Testis (tissue), 2 donors: ENCODE measurements at regions not wholly inside any gene's neighbourhood (a gene's known extent, or its start where the extent isn't known, plus 50 kb on each side); places are given as distances from the start of the nearest gene placed in this dataset.
"Not testable (repeated sequence)": the region's sequence is repeated elsewhere in the genome, so short reads cannot be mapped to it uniquely, and the experiment has no call there.

Source experiments
- POLR2A ChIP-seq: fragments of 450-650 bp; IDR thresholded peaks from one replicate; pipeline ENCODE4 v1.6.1; 2017; ENCODE audit warnings: antibody characterized with exemption, mild to moderate bottlenecking, moderate library complexity
- TF ChIP-seq, protein P1 (sequence below), 3 experiments: fragments of 450-650 bp in 2 of 3; fragments of 200-600 bp in 1 of 3; sonication (generic) in 1 of 3; IDR thresholded peaks; one replicate each; pipeline ENCODE4 v1.5.1; 2016 to 2019; ENCODE audit warnings: antibody characterized with exemption in 3 of 3, mild to moderate bottlenecking in 2 of 3, moderate library complexity in 1 of 3

DNA sequence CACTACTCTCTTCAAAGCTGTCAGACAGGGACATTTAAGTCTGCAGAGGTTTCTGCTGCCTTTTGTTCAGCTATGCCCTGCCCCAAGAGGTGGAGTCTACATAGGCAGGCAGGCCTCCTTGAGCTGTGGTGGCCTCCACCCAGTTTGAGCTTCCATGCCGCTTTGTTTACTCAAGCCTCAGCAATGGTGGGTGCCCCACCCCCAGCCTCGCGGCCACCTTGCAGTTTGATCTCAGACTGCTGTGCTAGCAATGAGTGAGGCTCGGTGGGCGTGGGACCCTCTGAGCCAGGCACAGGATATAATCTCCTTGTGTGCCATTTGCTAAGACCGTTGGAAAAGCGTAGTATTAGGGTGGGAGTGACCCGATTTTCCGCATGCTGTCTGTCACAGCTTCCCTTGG lies 710.0 kb upstream of the RGS18 start:
- TF ChIP-seq, protein P1, sequence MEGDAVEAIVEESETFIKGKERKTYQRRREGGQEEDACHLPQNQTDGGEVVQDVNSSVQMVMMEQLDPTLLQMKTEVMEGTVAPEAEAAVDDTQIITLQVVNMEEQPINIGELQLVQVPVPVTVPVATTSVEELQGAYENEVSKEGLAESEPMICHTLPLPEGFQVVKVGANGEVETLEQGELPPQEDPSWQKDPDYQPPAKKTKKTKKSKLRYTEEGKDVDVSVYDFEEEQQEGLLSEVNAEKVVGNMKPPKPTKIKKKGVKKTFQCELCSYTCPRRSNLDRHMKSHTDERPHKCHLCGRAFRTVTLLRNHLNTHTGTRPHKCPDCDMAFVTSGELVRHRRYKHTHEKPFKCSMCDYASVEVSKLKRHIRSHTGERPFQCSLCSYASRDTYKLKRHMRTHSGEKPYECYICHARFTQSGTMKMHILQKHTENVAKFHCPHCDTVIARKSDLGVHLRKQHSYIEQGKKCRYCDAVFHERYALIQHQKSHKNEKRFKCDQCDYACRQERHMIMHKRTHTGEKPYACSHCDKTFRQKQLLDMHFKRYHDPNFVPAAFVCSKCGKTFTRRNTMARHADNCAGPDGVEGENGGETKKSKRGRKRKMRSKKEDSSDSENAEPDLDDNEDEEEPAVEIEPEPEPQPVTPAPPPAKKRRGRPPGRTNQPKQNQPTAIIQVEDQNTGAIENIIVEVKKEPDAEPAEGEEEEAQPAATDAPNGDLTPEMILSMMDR (IDR thresholded peaks at IDR 0.05): not testable (repeated sequence)
- TF ChIP-seq POLR2A: not testable (repeated sequence)
